Activated naive CD4-positive, alpha-beta T cell treated with anti-CD3 and anti-CD28 coated beads for 36 hours (primary cell): ENCODE measurements at regions not wholly inside any gene's neighbourhood (a gene's known extent, or its start where the extent isn't known, plus 50 kb on each side); places are given as distances from the start of the nearest gene placed in this dataset.

Source experiments
- CTCF ChIA-PET: fragments of 350-600 bp; sonication (Branson Sonifier 250); formaldehyde crosslinking; loops from one replicate; lab custom pipeline; 2021; ENCODE audit warnings: antibody characterized with exemption; lab: Charles Lee
- DNase-seq: peaks from one replicate; pipeline ENCODE4 v3.0.0-alpha.2; 2020
- H3K27ac Mint-ChIP-seq: one replicate; pipeline ENCODE4 v1.8.0; 2021; ENCODE audit warnings: mild to moderate bottlenecking, mixed read lengths
- H3K27me3 Mint-ChIP-seq: one replicate; pipeline ENCODE4 v1.8.0; 2021; ENCODE audit warnings: low read depth, mixed read lengths
- H3K36me3 Mint-ChIP-seq: one replicate; pipeline ENCODE4 v1.8.0; 2021; ENCODE audit warnings: low read depth, mixed read lengths
- H3K4me1 Mint-ChIP-seq: one replicate; pipeline ENCODE4 v1.8.0; 2021; ENCODE audit warnings: low read depth, mixed read lengths
- H3K4me3 Mint-ChIP-seq: one replicate; pipeline ENCODE4 v1.8.0; 2021; ENCODE audit warnings: mild to moderate bottlenecking, moderate library complexity, mixed read lengths
- H3K9me3 Mint-ChIP-seq: one replicate; pipeline ENCODE4 v1.8.0; 2021; ENCODE audit warnings: mixed read lengths
- intact Hi-C: fragments of 100-400 bp; cut with micrococcal nuclease; formaldehyde crosslinking; loops from one replicate; pipeline ENCODE4 v1.15.1; 2023

DNA sequence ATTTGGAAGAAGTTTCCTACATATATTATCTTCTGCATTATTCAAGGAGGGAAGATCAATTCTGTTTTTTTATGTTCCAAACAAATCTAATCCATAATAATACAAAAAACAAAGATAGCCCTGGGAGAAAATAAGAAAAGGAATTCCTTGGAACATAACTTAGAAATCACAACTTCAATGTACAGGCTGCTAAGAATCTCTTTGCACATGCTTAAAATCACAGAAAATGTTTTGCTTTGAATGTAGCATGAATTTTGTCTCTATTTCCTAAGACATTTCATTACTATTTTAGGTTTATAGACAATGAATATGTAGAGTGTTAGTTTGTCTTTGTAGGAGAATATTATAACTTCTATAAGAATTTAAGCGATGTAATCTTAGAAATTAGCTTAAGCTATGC, 700.1 kb downstream of the RNF144B start:
- CTCF ChIA-PET, result no interaction called here
- H3K4me3 Mint-ChIP-seq, result no peak overlapping the region
- no peak overlapping the region for H3K27ac Mint-ChIP-seq
- DNase-seq, result no peak
- intact Hi-C loops, result no loop called here
- H3K9me3 Mint-ChIP-seq, result no peaks in the 10 kb centered on the region
- H3K27me3 Mint-ChIP-seq, result no peaks in the 10 kb centered on the region
- no peaks in the 10 kb centered on the region for H3K36me3 Mint-ChIP-seq
- no peaks in the 10 kb centered on the region for H3K4me1 Mint-ChIP-seq

DNA sequence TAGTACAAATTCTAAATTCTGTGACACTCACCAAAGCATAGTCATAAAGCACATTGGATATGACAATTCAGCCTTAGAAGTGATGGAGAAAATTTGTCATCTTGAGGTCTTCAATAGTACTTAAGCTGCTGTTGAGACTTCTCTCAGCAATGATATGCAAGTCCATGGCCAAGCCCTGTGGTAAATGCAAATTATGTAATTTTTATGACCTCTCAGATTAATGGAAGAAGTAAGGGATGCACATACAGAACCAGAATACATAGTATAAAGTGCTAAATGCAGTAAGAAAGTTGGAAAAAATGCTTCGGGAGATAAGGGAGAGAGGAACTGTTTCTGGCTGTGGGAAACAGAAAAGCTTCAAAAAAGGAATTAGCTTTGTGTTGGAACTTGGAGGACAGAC, 700.7 kb downstream of the RNF144B start:
- no peak for DNase-seq
- intact Hi-C loops, result no loop called here
- CTCF ChIA-PET, result no interaction called here
- Mint-ChIP-seq H3K4me1 (no peaks in the 10 kb centered on the region), H3K36me3 (no peaks in the 10 kb centered on the region), H3K27me3 (no peaks in the 10 kb centered on the region), H3K4me3 (no peak overlapping the region), H3K9me3 (no peaks in the 10 kb centered on the region), H3K27ac (no peak overlapping the region)

- Mint-ChIP-seq H3K36me3 (no peaks in the 10 kb centered on the region), H3K4me1 (no peaks in the 10 kb centered on the region), H3K4me3 (no peak overlapping the region), H3K27ac (no peak overlapping the region), H3K27me3 (no peaks in the 10 kb centered on the region), H3K9me3 (peaks cover 5% of the 10 kb centered on the region)
- no peak for DNase-seq
- intact Hi-C loops, result no loop called here
- CTCF ChIA-PET, result no interaction called here
These were observed 713.6 kb downstream of the RNF144B start for GRCh38 chr6:19100752-19101151.

DNA sequence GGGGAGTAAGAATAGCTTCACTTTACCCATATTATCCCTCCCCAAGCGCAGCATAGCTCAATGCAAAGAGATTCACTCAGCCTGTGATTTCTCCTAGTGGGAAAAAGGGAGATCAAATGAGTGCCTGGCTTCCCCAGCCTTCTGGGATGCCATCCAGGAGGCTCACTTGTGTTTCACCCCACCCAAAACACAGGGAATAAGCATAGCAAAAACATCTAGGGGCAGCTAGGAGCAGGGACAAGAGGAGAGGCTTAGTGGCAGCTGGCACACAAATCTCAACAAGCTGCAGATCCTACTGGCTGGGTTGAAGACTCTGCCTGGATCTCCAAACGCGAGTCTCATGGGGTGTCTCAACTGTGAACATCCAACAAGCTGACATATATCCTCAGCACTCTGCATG, 715.8 kb downstream of the RNF144B start:
- no peak overlapping the region for H3K27ac Mint-ChIP-seq
- CTCF ChIA-PET, result no interaction called here
- intact Hi-C loops, result no loop called here

GRCh38 chr6:19107468-19107867, 720.3 kb downstream of the RNF144B start:
- no peak overlapping the region for H3K4me3 Mint-ChIP-seq
- H3K9me3 Mint-ChIP-seq, result peaks cover 12% of the 10 kb centered on the region
- CTCF ChIA-PET, result no interaction called here
- intact Hi-C loops, result no loop called here
- no peak overlapping the region for H3K27ac Mint-ChIP-seq
- H3K36me3 Mint-ChIP-seq, result no peaks in the 10 kb centered on the region
- no peak for DNase-seq
- no peaks in the 10 kb centered on the region for H3K4me1 Mint-ChIP-seq
- no peaks in the 10 kb centered on the region for H3K27me3 Mint-ChIP-seq

More for the DNA sequence above, 715.8 kb downstream of the RNF144B start:
- Mint-ChIP-seq H3K4me1 (no peaks in the 10 kb centered on the region), H3K4me3 (no peak overlapping the region), H3K36me3 (no peaks in the 10 kb centered on the region), H3K27me3 (no peaks in the 10 kb centered on the region), H3K9me3 (peaks cover 12% of the 10 kb centered on the region)
- no peak for DNase-seq

DNA sequence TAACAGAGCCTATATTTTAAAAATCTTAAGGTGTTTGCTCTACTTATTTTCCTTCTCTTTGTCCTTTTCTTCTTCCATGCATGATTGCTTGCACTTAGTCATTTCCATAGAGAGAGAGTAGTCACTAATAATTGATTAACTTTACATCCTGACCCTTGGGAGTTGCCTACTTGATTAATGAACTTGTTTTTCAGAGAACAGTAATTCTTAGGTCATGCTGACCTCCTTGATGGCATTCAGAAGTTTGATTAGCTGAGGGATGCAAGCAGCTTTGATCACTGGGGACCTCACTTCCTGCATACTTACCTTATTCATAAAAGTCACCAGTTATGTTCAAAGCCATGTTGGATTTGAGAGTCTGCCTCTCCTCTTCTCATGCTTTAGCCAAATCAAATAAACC, 715.6 kb upstream of the ID4 start:
- Mint-ChIP-seq H3K4me1 (no peaks in the 10 kb centered on the region), H3K4me3 (no peak overlapping the region), H3K36me3 (no peaks in the 10 kb centered on the region), H3K27me3 (no peaks in the 10 kb centered on the region), H3K9me3 (peaks cover 3% of the 10 kb centered on the region), H3K27ac (no peak overlapping the region)
- CTCF ChIA-PET, result no interaction called here
- intact Hi-C loops, result no loop called here
- no peak for DNase-seq

DNA sequence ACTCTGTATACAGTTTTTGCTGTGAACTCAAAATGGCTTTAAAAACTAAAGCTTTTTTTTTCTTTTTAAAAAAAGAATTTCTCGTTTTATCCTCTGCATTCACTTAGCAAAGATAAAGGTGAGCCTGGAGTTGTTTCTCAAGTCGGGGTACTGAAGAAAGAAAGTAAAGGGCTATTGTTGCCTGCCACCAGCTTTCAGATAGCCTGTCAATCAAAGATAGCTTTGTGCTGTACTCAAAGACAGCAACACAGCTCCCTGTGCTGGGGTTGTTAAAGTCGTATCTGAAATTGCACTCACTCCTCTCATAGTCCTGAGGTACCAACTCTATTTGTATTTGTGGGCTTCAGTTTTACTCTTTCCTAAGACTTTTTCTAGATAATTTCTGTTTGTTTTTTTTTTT, 710.1 kb upstream of the ID4 start:
- Mint-ChIP-seq H3K36me3 (no peaks in the 10 kb centered on the region), H3K9me3 (no peaks in the 10 kb centered on the region), H3K27ac (no peak overlapping the region), H3K27me3 (no peaks in the 10 kb centered on the region), H3K4me1 (no peaks in the 10 kb centered on the region), H3K4me3 (no peak overlapping the region)
- no peak for DNase-seq
- CTCF ChIA-PET, result no interaction called here
- intact Hi-C loops, result no loop called here

DNA sequence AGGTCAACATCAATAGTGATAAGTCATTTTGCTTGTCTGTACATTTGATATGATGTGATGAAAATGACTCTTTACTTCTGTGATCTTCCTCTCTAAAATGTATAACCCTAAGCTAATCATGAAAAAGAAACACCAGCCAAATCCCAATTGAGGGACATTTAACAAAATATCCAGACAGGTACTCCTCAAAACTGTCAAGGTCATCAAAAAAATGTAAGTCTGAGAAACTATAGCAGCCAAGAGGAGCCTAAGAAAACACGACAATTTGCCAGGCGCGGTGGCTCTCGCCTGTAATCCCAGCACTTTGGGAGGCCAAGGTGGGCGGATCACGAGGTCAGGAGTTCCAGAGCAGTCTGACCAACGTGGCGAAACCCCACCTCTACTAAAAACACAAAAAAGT, 708.5 kb upstream of the ID4 start:
- no peaks in the 10 kb centered on the region for H3K27me3 Mint-ChIP-seq
- CTCF ChIA-PET, result no interaction called here
- H3K4me1 Mint-ChIP-seq, result no peaks in the 10 kb centered on the region
- no peaks in the 10 kb centered on the region for H3K9me3 Mint-ChIP-seq
- H3K27ac Mint-ChIP-seq, result no peak overlapping the region
- no peak overlapping the region for H3K4me3 Mint-ChIP-seq
- intact Hi-C loops, result no loop called here
- no peaks in the 10 kb centered on the region for H3K36me3 Mint-ChIP-seq
- no peak for DNase-seq

DNA sequence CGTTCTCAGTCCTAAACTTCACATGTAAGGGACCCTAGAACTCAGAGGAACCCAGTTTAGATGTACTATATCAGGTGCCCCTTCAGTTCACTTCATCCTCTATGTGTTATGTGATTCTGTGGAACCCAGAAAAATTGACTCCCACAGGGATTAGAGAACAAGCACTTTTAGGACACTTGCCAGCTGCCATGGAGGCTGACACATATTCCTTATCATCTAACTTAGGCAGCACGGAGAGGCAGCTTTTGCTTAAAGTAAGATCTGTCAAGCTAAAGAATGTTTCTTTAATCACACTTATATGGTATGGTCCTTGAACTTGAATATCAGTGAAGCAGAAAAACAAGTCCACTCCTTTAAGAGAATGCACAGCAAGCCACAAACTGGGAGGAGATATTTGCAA, 701.5 kb upstream of the ID4 start:
- Mint-ChIP-seq H3K4me3 (no peak overlapping the region), H3K27ac (no peak overlapping the region), H3K4me1 (no peaks in the 10 kb centered on the region), H3K9me3 (peaks cover 8% of the 10 kb centered on the region), H3K36me3 (no peaks in the 10 kb centered on the region), H3K27me3 (no peaks in the 10 kb centered on the region)
- CTCF ChIA-PET, result no interaction called here
- DNase-seq, result no peak
- intact Hi-C loops, result no loop called here

DNA sequence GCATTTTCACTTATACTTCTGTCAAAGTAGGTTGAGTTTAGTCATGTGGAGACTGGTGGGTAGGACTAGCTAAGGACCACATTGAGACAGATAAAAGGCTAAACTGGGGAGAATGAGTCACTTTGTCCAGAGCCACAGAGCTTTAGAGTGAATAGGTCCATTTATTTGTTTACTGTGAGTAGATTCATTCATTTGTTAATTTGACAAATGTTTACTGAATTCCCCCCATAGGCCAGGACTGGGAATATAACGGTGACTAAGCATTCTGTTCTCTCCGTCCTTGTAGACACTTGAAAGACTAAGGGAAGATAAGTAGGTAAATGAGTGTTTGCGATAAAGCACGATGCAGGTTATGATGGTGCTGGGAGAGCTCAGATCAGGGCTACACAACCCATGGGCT, 699.7 kb upstream of the ID4 start:
- Mint-ChIP-seq H3K27me3 (no peaks in the 10 kb centered on the region), H3K36me3 (no peaks in the 10 kb centered on the region), H3K4me1 (no peaks in the 10 kb centered on the region), H3K9me3 (peaks cover 8% of the 10 kb centered on the region), H3K27ac (no peak overlapping the region), H3K4me3 (no peak overlapping the region)
- DNase-seq, result no peak
- intact Hi-C loops, result no loop called here
- CTCF ChIA-PET, result no interaction called here

GRCh38 chr6:19142275-19142674, 694.9 kb upstream of the ID4 start:
- intact Hi-C loops, result no loop called here
- H3K27me3 Mint-ChIP-seq, result no peaks in the 10 kb centered on the region
- CTCF ChIA-PET, result no interaction called here
- no peak overlapping the region for H3K27ac Mint-ChIP-seq
- H3K4me3 Mint-ChIP-seq, result no peak overlapping the region
- no peak for DNase-seq
- peaks cover 7% of the 10 kb centered on the region for H3K9me3 Mint-ChIP-seq
- no peaks in the 10 kb centered on the region for H3K36me3 Mint-ChIP-seq
- no peaks in the 10 kb centered on the region for H3K4me1 Mint-ChIP-seq

DNA sequence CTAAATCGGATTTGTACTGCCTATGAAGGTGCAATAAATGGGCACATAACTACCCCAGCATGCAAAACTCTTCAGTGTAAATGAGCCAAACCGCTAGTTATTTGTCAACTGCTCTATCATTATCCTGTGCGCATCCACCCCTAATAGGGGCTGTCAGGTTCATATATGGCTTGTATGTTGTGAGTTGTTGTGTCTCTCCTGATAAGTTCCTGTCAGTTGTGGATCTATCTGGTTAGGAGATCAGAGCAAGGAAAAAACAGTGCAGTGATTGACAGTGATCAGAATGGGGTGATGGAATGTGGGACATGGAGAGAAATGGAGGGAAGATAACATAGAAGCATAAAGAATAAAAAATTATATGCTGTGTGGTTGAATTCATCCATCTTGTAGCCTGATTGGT, 686.9 kb upstream of the ID4 start:
- H3K9me3 Mint-ChIP-seq, result peaks cover 9% of the 10 kb centered on the region
- intact Hi-C loops, result no loop called here
- DNase-seq, result no peak
- no peaks in the 10 kb centered on the region for H3K4me1 Mint-ChIP-seq
- H3K36me3 Mint-ChIP-seq, result no peaks in the 10 kb centered on the region
- CTCF ChIA-PET, result no interaction called here
- H3K27me3 Mint-ChIP-seq, result no peaks in the 10 kb centered on the region
- H3K27ac Mint-ChIP-seq, result no peak overlapping the region
- H3K4me3 Mint-ChIP-seq, result no peak overlapping the region

DNA sequence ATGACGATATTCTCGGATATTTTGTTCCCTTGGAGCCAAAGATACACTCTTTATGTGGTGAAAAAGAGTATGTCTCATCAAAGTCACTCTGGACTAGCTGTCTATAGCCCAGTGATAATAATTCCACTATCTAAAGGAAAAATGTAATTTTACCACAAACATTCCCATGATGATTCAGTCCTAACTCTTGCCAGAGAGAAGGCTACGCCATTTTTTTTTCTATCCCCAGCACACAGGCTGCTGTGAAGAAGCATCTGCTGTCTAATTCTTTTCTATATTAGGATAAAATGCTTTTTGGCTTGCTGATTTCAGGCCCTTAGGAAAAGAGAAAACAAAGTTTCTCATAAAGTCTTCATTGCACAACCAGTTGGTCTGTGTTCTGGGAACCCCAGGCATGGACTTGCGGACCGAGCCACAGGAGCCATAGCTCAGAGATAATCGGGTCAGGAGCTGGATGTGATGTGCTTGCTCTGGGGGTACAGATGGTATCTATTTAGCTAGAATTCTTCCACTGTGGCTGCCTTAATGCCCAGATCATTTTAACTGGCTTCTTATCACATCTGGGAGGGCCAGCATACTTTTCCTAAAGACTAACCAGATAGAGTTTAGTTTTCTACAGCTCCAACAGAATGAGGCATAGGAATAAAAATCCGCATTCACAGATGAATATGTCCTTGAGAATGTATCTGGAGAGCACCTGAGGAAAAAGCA, 683.7 kb upstream of the ID4 start:
- Mint-ChIP-seq H3K9me3 (peaks cover 9% of the 10 kb centered on the region), H3K4me1 (no peaks in the 10 kb centered on the region), H3K27me3 (no peaks in the 10 kb centered on the region), H3K36me3 (no peaks in the 10 kb centered on the region), H3K4me3 (no peak overlapping the region), H3K27ac (no peak overlapping the region)
- CTCF ChIA-PET, result no interaction called here
- intact Hi-C loops, result no loop called here
- DNase-seq, result no peak

GRCh38 chr6:19153981-19154295, 683.2 kb upstream of the ID4 start:
- H3K36me3 Mint-ChIP-seq, result no peaks in the 10 kb centered on the region
- DNase-seq, result no peak
- H3K27me3 Mint-ChIP-seq, result no peaks in the 10 kb centered on the region
- no peaks in the 10 kb centered on the region for H3K4me1 Mint-ChIP-seq
- intact Hi-C loops, result no loop called here
- H3K27ac Mint-ChIP-seq, result no peak overlapping the region
- CTCF ChIA-PET, result no interaction called here
- peaks cover 9% of the 10 kb centered on the region for H3K9me3 Mint-ChIP-seq
- H3K4me3 Mint-ChIP-seq, result no peak overlapping the region
